Urinary bladder (tissue), 3 donors: ENCODE measurements at regions not wholly inside any gene's neighbourhood (a gene's known extent, or its start where the extent isn't known, plus 50 kb on each side); places are given as distances from the start of the nearest gene placed in this dataset.
A peak's percentile ranks its signal among the peaks of the same experiment; 100 is the strongest.
"Not testable (repeated sequence)": the region's sequence is repeated elsewhere in the genome, so short reads cannot be mapped to it uniquely, and the experiment has no call there.

ENCODE experiments used
- DNase-seq: peaks from one replicate; pipeline ENCODE4 v3.0.0-alpha.2; 2015; ENCODE audit errors: extremely low spot score
- H3K27ac ChIP-seq: one replicate; pipeline ENCODE4 v1.5.1; 2013; ENCODE audit warnings: low read depth, mild to moderate bottlenecking, moderate library complexity
- H3K36me3 ChIP-seq: one replicate; pipeline ENCODE4 v1.6.1; 2013; ENCODE audit warnings: mild to moderate bottlenecking, moderate library complexity; ENCODE audit not compliant: insufficient read depth
- H3K4me1 ChIP-seq: one replicate; pipeline ENCODE4 v1.6.1; 2013; ENCODE audit warnings: mild to moderate bottlenecking, moderate library complexity; ENCODE audit not compliant: insufficient read depth
- H3K4me3 ChIP-seq: one replicate; pipeline ENCODE4 v1.5.1; 2013; ENCODE audit warnings: low read depth, low read length
- WGBS: extraction: QIAGEN DNeasy Blood & Tissue Kit; methylation state at CpG from one replicate; pipeline ENCODE4 v1.1.7; 2013; 5-methylcytosine and 5-hydroxymethylcytosine counted together
- donor health status: healthy with polysubstance abuse.
- donor health status: healthy.

DNA sequence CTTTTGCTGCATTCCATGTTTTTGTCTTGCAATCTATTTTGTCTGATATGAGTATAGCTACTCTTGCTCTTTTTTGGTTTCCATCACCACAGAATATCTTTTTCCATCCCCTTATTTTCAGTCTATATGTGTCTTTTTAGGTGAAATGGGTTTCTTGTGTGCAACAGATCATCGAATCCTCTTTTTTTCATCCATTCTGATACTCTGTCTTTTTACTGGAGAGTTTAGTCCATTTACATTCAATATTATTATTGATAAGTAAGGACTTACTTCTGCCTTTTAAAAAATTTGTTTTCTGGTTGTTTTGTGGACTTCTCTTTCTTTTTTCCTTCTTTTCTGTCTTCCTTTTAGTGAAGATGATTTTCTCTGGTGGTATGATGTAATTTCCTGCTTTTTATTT lies 64.6 kb upstream of the CD55 start:
- no peaks in the 10 kb centered on the region for H3K36me3 ChIP-seq
- H3K27ac ChIP-seq, result no peak overlapping the region
- H3K4me1 ChIP-seq, result no peaks in the 10 kb centered on the region
- no peak for DNase-seq
- H3K4me3 ChIP-seq, result no peak overlapping the region
- 92% methylated on average over 1 of the region's 1 CpG for whole genome bisulfite sequencing

DNA sequence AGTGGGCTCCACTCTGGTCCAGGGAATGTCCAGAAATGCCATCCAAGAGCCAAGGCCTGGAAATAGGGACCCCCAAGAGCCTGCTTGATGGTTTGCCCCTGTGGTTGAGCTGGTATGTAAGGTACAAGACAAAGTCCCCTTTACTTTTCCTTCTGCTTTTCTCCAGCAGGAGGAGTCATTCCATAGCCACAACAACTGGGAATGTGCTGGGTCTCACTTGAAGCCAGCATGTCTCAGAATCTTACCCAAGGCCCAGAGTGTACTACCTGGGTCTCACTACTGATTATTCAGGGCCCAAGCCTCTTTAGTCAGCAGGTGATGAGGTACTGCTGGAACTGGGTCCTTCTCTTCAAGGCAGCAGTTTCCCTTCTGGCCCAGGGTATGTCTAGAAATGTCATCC lies 62.1 kb upstream of the CD55 start:
- no peaks in the 10 kb centered on the region for H3K36me3 ChIP-seq
- DNase-seq, result no peak
- H3K4me1 ChIP-seq, result no peaks in the 10 kb centered on the region
- no peak overlapping the region for H3K27ac ChIP-seq
- H3K4me3 ChIP-seq, result no peak overlapping the region

DNA sequence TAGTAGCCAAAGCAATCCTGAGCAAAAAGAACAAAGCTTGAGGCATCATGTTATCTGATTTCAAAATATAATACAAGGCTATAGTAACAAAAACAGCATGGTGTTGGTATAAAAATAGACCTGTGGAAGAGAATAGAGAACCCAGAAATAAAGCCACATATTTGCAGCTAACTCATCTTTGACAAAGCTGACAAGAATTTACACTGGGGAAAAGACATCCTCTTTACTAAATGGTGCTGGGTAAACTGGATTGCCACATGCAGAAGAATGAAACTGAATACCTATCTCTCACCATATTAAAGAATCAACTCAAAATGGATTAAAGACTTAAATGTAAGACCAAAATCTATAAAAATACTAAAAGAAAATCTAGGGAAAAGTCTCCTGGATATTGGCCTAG lies 59.5 kb upstream of the CD55 start:
- H3K4me1 ChIP-seq, result no peaks in the 10 kb centered on the region

DNA sequence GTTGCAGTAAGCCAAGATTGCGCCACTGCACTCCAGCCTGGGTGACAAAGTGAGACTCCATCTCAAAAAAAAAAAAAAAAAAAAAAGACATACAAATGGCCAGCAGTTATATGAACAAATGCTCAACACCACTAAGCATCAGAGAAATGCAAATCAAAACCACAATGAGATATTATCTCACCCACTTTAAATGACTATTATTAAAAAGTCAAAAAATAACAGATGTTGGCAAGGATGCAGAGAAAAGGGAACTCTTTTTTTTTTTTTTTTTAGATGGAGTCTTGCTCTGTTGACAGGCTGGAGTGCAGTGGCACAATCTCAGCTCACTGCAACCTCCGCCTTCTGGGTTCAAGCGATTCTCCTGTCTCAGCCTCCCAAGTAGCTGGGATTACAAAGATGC lies 58.6 kb upstream of the CD55 start:
- H3K27ac ChIP-seq, H3K36me3 ChIP-seq, DNase-seq, H3K4me1 ChIP-seq, H3K4me3 ChIP-seq: not testable (repeated sequence)
- 100% methylated on average over 3 of the region's 3 CpGs for WGBS

More for the DNA sequence above, 59.5 kb upstream of the CD55 start:
- H3K4me3 ChIP-seq, result no peak overlapping the region
- no peak overlapping the region for H3K27ac ChIP-seq
- no peaks in the 10 kb centered on the region for H3K36me3 ChIP-seq
- no peak for DNase-seq

DNA sequence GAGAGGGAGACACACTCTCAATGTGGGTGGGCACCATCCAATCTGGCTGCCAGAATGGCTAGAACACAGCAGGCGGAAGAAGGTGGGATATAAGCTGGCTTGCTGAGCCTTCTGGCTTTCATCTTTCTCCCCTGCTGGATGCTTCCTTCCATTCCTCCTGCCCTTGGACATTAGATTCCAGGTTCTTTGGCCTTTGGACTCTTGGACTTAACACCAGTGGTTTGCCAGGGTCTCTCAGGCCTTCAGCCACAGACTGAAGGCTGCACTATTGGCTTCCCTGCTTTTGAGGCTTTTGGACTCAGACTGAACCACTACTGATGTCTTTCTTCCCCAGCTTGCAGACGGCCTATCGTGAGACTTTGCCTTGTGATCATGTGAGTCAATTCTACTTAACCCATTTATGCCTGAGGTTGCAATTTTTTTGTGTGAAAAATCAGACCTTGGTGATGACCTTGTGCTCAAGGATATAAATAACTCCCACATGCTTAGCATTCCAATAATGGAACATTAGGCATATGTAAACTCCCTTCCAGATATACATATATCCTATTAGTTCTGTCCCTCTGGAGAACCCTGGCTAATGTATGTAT lies 56.7 kb upstream of the CD55 start:
- H3K36me3 ChIP-seq, result no peaks in the 10 kb centered on the region
- 66% methylated on average over 3 of the region's 3 CpGs for WGBS
- no peak overlapping the region for H3K27ac ChIP-seq
- H3K4me3 ChIP-seq, result no peak overlapping the region
- H3K4me1 ChIP-seq, result no peaks in the 10 kb centered on the region
- no peak for DNase-seq

DNA sequence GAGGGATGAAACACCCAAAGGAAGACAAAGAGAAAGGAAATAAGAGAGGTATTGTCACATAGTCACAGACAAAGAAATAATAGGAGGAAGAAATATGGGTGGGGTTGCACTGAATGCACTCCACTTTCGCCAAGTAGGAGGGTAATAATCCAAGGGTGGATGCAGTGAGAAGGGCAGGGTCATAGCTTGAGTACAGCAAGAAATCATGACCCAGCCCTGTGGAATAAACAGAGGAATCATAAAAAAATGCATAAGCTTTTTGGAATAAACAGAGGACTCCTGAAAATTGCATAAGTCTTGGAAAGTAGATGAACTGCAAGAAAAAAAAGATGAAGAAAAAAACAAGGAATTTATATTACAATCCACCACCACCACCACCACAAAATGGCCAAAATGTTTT lies 53.1 kb upstream of the CD55 start:
- Histone ChIP-seq H3K4me1 (no peaks in the 10 kb centered on the region), H3K36me3 (no peaks in the 10 kb centered on the region), H3K27ac (peak overlapping the region; percentile 56), H3K4me3 (no peak overlapping the region)
- 66% methylated on average over 1 of the region's 1 CpG for WGBS
- DNase-seq, result no peak

DNA sequence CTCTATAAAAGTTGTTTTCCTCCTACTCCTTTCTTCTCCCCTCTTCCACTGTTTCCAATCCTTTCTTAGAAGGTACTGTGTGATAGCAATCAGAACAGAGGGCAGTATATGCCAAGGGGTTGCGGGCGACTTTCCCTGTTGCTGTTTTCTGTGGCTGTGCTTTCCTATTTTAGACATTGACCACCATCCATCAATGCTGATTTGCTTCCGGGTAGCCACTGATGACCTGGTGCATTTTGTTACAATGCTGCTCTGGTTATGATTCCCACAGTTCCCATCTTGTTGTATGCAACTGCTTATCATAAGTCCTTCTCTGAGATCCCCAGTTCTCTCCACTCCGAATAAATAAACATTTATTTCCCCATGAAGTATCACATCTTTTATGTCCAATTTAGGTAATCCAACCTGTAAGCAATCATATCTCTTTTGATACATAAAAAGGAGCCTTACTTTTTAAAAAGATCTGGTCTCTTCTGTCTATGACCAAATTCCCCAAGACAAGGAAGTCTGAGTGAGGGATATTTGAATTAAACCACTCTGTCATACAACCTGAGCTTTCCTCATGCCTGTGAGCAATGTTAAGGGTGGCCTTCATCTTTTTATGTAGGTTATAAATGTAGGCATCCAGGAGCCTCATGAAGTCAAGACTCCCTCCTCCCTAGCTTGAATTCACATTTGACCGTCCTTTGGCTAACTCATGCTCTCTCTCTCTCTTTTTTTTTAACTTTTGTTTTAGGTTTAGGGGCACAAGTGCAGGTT lies 52.5 kb upstream of the CD55 start:
- Histone ChIP-seq H3K4me1 (no peaks in the 10 kb centered on the region), H3K36me3 (no peaks in the 10 kb centered on the region), H3K27ac (no peak overlapping the region), H3K4me3 (no peak overlapping the region)
- 79% methylated on average over 5 of the region's 5 CpGs for whole genome bisulfite sequencing
- no peak for DNase-seq
